ENCODE measurements at regions not wholly inside any gene's neighbourhood (a gene's known extent, or its start where the extent isn't known, plus 50 kb on each side); places are given as distances from the start of the nearest gene placed in this dataset.

DNA sequence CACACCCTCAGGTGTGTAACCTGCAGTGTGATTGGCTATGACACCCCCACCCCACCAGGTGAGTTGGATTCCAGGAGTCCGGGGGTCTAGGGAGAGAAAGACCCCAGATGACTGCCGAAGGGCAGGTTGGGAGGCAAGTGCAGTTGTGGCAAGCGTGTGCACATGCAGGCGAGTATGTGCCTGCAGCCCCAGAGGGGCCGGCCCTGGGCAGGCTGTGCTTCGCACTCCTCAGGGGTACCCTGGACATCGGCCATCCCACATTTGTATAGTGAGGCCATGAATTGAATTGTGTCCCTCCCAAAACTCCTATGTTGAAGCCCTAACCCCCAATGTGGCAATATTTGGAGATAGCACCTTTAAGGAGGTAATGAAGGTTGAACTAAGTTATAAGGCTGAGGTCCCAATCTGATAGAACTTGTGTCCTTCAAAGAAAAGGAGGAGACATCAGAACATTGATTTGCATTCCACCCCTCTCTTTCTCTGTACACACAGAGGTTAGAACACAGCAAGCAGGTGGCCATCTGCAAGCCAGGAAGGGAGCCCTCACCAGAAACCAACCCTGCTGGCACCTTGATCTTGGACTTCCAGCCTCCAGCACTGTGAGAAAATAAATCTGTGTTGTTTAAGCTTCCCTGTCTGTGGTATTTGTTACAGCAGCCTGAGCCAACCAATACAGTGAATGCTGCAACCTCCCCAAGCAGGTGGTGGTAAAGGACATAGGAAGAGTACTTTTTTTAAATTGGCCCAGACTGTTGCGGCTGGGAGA is 241.8 kb downstream of the TFCP2L1 start:
- in situ Hi-C loops (cut with HindIII; ENCODE audit: low pct_unique_long_range_greater_than_20kb, low sequenced_read_pairs): no loop called here
- no peak for DNase-seq (ENCODE audit: low read depth, low spot score)

DNA sequence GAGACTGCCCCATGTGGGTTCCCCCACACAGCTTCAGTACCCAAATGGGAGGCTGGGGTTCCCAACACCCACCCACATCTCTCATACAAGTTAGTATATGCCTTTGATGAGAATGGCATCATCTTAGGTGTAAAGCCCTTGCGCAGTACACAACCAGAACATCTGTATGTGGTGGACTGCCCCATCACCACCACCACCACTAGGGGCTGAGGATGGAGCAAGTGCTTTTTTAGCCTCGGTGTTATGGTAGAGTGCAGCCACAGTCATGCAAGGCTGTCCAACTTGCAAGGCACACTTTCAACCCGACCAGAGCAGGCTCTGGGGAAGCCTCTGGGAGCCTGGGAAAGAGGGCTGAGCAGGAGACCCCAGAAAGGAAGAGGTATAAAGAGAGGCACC is 241.2 kb downstream of the TFCP2L1 start:
- in situ Hi-C loops (cut with HindIII; ENCODE audit: low pct_unique_long_range_greater_than_20kb, low sequenced_read_pairs): no loop called here
- peak; percentile 10 for DNase-seq (ENCODE audit: low read depth, low spot score)

DNA sequence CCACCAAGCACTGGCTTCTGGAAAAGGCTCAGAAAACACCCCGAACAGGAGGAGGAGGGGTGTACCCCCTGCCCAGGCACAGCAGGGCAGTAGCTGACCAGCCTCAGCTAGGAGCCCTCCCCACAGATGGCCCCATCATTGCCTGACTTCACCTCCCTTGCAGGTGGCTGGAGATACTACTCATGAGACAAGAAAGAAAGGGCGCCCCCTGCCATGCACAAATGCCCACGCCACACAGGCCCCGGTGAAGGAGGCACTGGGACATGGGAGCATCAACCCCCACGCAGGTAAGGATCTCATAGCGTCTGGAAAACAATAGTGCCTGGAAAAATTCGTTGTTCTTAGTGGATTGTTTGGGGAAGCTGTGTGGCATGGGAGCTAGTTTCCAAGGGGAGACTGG is 240.6 kb downstream of the TFCP2L1 start:
- in situ Hi-C loops (cut with HindIII; ENCODE audit: low pct_unique_long_range_greater_than_20kb, low sequenced_read_pairs): no loop called here
- DNase-seq (ENCODE audit: low read depth, low spot score): peak; percentile 22

DNA sequence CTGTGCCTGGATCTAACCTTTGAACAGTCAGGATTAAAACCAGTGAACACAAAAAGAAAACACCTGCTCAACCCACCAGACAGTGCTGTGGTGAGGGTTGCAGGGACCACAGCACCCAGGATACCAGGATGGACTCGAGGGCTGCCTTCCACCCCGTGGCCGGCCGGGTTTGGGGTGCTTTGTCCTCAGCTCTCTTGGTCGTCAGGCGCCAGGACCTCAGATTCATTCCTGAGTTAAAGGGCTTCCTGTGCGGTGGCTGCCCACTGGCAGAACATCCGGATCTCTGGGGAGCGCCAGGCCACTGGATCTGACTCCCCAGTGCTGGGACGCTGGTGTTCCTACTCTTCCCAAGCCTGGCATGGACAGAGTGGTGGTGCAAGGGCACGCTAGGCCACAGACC is 239.8 kb downstream of the TFCP2L1 start:
- no peak for DNase-seq (ENCODE audit: low read depth, low spot score)
- in situ Hi-C loops (cut with HindIII; ENCODE audit: low pct_unique_long_range_greater_than_20kb, low sequenced_read_pairs): no loop called here

DNA sequence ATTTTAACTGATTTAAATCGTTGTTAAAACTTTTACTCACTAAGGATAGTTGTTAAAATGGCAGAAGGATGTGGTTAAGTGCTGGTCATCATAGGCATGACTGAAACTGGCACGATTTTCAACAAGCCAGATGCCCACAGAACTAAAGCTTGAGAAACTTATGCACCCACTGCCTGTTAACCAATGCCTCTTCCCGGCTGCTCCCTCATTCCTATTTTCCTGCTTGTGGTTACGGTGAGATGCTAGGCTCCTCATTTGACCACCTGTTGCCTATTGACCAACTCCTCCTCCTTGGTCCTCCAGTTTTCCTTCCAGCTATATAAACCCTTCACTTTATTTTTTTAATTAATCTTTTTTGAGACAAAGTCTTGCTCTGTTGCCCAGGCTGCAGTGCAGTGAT is 238.7 kb downstream of the TFCP2L1 start:
- DNase-seq (ENCODE audit: low read depth, low spot score): no peak
- in situ Hi-C loops (cut with HindIII; ENCODE audit: low pct_unique_long_range_greater_than_20kb, low sequenced_read_pairs): no loop called here

DNA sequence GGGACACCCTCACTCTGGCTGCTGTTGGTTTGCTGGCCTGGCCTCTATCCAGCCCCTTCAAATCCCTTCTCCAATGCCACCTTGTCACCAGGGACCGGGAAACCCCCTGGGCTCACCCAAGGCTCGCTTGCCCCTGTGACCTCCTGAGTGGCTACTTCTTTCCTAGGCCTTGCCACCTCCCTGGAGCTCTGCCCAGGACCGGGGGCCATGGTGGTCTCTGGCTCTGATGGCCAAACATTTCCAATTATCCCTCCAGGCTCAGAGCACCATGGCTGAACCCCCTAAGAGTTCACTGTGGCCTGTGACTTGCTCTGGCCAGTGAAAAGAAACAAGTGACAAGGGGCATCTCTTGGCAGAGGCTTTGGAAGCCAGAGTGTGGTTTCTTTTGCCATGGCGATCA is 237.6 kb downstream of the TFCP2L1 start:
- DNase-seq (ENCODE audit: low read depth, low spot score): no peak
- in situ Hi-C loops (cut with HindIII; ENCODE audit: low pct_unique_long_range_greater_than_20kb, low sequenced_read_pairs): no loop called here

DNA sequence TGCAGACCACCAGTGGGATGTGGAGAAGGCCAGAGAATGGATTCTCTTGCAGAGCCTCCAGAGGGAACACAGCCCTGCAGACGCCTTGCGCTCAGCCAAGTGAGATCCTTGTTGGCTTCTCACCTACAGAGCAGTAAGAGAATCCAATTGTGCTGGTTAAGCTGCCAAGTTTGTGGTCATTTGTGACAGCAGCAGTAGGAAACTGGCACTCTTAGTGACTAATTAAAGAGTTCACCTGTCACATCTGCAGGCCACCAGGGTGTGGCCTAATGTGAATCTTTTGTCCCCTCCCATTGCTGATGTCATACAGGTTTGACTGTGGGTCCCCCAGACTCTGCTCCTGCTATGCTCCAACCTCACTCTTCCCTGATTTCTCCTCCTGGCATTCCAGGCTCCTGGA is 235.9 kb downstream of the TFCP2L1 start:
- DNase-seq (ENCODE audit: low read depth, low spot score): no peak

DNA sequence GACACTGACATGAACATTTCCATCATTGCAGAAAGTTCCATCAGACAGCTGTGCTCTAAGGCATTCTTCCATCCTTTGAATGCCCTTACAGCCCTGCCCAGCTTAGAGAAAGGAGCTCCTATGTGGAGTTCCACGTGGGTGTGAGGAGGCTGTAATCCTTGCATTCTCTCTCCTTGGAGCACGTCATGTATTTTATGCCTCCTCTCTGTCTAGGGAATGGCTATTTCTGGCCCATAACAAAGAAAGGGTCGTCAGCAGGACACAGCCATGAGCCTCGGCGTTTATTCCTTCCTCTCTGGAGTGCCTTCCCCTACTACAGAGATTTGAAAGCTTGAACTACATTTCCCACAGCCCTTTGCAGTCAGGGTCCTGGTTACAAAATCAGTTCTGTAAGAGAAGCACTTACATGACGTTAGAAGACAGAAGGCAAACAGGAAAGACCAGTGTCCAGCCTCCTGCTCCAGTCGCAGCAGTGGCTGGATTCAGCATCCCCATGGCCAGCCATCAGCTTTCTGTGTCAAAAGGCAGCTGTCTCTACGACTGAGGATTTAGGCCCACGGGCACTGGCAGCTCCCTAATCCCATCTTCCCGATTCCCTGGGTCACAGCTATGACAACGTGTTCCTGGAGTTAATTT is 234.9 kb downstream of the TFCP2L1 start:
- DNase-seq (ENCODE audit: low read depth, low spot score): peak; percentile 29
- in situ Hi-C loops (cut with HindIII; ENCODE audit: low pct_unique_long_range_greater_than_20kb, low sequenced_read_pairs): no loop called here

More for the DNA sequence above, 235.9 kb downstream of the TFCP2L1 start:
- in situ Hi-C loops (cut with HindIII; ENCODE audit: low pct_unique_long_range_greater_than_20kb, low sequenced_read_pairs): no loop called here

DNA sequence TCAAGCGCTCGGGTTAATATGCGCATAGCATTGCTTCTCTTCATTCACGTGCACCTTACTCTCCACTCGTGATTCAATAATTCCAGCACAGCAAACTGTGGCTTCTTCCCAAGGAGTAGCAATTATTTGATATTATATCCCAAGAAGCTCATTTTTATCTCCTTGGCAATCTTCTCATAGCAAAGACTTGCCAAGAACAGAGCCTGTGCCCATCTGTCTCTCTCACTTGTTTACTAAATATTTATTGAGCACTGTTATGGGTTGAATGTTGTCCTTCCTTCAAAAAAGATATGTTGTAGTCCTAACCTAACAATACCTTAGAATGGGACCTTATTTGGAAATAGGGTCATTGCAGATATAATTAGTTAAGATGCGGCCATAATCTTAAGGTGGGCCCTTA is 233.7 kb downstream of the TFCP2L1 start:
- no peak for DNase-seq (ENCODE audit: low read depth, low spot score)
- in situ Hi-C loops (cut with HindIII; ENCODE audit: low pct_unique_long_range_greater_than_20kb, low sequenced_read_pairs): no loop called here

DNA sequence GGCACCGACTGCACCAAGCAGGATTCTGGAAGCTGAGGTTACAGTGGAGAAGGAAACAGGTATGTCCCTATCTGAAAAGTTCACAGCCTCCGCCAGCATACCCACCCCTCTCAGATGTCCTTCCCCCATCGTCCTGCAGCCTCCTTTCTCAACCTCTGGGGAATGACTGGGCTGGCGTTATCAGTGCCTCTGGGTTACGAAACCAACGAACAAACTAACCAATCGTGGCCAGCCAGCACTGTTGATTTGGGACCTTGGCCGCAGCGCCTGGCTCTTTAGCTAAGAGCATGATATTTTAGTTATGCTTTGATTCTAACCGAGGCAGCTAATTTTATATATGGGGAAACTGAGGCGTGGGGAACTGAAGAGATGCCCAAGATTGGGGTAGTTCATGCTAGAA is 233.0 kb downstream of the TFCP2L1 start:
- in situ Hi-C loops (cut with HindIII; ENCODE audit: low pct_unique_long_range_greater_than_20kb, low sequenced_read_pairs): no loop called here

DNA sequence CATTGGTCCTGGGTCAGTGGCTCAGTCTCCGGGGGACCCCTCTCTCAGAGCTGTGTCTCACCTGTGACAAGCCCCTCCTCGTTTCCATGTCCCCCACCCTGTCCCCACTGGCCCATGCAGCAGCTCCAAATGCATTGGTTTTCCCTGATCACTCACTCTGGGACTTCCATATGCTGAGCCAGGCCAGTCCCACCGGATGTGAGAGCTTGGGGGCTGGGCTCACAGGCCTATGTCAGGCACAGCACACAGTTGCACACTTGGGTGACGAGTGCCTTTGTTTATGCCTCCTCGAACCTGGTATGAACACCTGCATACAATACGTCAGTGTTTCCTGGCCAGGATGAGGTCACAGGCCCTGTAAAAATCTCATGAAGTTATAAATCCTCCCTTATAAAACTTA is 232.5 kb downstream of the TFCP2L1 start:
- DNase-seq (ENCODE audit: low read depth, low spot score): no peak
- in situ Hi-C loops (cut with HindIII; ENCODE audit: low pct_unique_long_range_greater_than_20kb, low sequenced_read_pairs): no loop called here

More for the DNA sequence above, 233.0 kb downstream of the TFCP2L1 start:
- DNase-seq (ENCODE audit: low read depth, low spot score): no peak

DNA sequence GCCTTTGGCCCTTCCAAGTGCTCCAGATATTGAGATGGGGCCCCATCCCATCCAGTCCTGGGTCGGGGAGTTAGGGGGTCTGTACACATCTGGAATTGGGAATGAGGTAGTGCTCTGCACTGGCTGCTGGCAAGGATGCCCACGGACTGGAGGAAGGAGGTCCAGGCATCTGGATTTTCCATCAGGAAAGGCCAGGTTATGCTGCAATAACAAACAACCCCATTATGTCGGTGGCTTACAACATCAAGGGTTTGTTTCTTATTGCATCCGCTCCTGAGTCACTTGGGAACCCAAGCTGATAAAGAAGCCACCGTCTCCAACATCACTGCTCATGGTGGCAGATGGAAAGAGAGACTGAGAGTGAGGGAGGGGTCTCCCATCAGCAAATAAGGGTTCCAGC is 229.9 kb downstream of the TFCP2L1 start:
- in situ Hi-C loops (cut with HindIII; ENCODE audit: low pct_unique_long_range_greater_than_20kb, low sequenced_read_pairs): no loop called here
- no peak for DNase-seq (ENCODE audit: low read depth, low spot score)

DNA sequence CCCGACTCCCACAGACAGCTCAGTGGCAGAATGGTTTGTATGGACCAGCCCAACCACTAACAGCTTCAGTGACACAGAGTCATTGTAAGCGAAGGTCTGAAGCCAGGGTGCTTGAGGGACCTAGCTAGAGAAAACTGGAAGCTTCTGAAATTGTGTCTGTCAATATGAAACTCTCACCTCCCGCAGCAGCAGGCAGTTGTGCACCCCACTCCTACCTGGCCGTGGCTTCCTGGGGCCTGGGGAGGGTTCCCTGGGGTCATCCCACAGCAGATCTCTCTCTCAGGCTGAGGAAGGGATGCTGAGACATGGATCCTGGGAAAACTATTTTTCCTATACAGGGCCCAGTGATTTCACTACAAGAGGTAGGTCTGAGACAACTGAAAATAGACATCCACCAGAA is 229.5 kb downstream of the TFCP2L1 start:
- DNase-seq (ENCODE audit: low read depth, low spot score): no peak
- in situ Hi-C loops (cut with HindIII; ENCODE audit: low pct_unique_long_range_greater_than_20kb, low sequenced_read_pairs): no loop called here

DNA sequence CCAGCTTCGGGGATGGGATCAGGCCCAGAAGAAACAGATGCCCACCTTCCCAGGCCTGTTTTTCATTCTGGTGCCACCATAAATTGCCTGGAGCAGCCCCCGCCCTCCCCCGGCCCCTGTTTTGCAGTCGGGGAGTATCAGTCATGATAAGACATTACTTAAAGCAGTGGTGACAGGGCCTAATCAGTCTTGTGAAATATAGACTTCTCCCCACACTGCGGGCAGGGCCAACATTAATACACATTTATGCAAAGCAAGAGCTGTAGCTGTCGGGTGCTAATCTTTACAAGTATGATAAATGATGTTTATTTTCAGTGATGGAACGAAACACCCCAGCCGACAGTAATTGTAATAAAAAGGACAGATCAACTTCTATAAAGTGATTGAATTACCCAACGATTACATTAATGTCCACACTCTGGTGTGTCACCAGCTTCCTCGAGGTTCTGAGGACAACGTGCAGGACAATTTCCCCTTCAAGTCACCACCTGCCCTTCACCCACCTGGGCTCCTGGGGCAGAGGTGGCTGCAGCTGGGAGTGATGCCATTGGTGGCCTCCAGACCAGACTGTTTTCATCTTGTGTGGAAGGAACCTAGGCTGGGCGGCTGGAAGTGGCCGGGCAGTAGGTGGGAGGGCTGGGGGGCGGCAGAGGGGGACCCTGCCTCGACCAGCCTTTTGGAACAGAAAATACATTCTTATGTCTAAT is 226.0 kb downstream of the TFCP2L1 start:
- no peak for DNase-seq (ENCODE audit: low read depth, low spot score)

DNA sequence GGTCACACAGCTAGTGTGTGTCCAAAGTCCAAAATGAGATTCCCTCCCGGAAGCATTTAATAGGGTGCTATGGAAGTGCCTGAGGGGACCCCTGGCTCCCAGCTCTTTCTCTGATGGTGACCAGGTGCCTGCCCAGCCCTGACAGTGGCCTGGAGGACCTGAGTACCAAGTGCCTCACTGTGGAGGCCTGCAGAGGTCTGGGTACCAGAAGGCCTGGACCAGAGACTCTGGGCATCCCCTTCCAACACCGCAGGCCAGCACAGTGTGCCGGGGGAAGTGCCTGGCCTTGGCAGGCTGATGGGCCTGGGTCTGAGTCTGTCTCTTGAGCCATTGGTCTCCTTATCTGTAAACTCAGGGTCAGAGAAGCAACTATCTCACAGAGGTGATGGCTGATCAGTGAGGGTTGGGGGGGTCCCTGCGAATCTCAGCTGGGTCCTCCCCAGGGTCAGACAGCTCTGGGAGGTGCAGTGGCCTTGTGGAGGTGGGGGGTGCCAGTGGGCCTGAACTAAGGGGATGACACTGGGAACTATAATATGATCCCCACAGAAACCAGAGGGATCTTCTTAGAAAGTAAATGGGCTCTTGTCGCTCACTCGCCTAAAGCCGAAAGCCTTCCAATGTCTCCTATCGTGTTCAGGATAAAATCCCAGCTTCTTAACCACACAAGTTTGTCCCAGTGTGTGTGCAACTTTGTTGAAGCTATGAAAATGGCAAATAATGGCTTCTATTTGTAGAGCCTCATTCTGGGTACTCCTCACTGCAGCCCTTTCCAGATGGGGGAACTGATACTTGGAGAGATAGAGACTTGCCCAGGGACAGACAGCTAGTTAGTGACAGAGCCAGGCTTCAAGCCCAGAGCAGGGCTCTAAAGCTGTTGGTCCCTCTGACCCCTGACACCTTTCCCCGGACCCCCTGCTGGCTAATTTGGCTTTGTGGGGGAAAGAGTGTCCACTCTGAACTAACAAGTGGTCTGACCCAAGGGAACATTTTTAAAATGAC is 225.1 kb downstream of the TFCP2L1 start:
- no peak for DNase-seq (ENCODE audit: low read depth, low spot score)
- in situ Hi-C loops (cut with HindIII; ENCODE audit: low pct_unique_long_range_greater_than_20kb, low sequenced_read_pairs): no loop called here

More for the DNA sequence above, 226.0 kb downstream of the TFCP2L1 start:
- in situ Hi-C loops (cut with HindIII; ENCODE audit: low pct_unique_long_range_greater_than_20kb, low sequenced_read_pairs): no loop called here

DNA sequence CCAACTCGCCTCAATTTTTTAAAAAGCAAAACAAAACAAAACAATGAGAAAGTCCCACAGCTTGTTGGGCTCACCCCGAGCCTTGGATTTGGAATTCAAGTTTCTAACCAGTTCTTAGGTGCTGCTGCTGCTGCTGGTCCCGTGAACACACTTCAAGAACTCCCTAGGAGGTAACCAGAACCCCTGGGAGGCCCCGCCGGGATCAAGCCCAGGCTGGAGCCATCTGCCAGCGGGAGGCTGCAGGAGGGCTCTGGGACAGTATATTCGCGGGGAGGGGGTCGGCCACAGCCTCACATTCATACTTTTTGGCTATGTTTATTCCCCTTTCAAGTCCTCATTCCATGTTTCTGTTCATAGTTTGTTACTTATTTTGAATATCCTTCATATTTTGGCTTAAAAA is 223.4 kb downstream of the TFCP2L1 start:
- in situ Hi-C loops (cut with HindIII; ENCODE audit: low pct_unique_long_range_greater_than_20kb, low sequenced_read_pairs): no loop called here
- DNase-seq (ENCODE audit: low read depth, low spot score): no peak

DNA sequence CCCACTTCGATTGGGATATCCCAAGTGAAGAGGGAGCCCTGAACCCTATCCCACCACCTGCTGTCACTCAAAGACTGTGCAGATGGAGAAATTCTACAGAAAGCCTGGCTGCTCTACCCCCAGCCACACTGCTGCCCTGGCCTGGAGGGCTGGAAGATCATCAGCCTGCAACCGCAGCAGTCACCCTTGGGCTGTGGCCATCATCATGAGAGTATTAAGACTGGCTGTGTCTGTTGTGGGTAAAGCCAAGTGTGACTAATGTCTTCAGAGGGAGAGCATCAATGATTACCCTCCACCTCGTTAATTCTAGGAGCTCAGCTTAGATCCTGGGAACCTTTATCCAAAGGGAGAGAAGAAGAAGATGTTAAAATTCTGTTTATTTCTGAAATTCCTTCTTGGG is 221.5 kb downstream of the TFCP2L1 start:
- no peak for DNase-seq (ENCODE audit: low read depth, low spot score)
- in situ Hi-C loops (cut with HindIII; ENCODE audit: low pct_unique_long_range_greater_than_20kb, low sequenced_read_pairs): no loop called here

DNA sequence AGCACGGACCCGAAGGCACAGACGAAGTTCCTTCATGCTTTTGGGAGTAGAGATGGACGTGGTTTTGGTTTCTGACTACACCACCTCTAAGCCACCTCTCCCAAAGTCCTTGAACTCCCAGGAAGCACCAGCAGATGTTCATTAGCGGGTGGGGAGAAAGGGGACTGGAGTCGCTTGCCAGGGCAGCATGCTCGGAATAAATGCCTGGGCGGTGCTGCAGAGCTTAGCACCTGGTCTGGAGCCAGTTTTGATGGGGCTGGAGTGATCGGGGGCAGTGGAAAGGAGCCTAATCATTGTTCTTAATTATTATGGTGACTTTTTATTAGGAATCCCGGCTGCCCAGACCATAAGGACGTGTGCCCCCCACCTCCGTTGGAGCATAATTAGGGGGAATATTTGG is 220.8 kb downstream of the TFCP2L1 start:
- no peak for DNase-seq (ENCODE audit: low read depth, low spot score)
- in situ Hi-C loops (cut with HindIII; ENCODE audit: low pct_unique_long_range_greater_than_20kb, low sequenced_read_pairs): no loop called here
